Body of pancreas (tissue), 4 donors: ENCODE measurements at regions not wholly inside any gene's neighbourhood (a gene's known extent, or its start where the extent isn't known, plus 50 kb on each side); places are given as distances from the start of the nearest gene placed in this dataset.

Source experiments
- ATAC-seq: fragments of 150-250 bp; one replicate; pipeline ENCODE4 v1.9.1; 2016
- DNase-seq, 4 donors: peaks; one replicate each; pipeline ENCODE4 v3.0.0-alpha.2; 2019
- H3K27ac ChIP-seq, 4 donors: fragments of 200-600 bp; sonication (generic); 1 replicate in 3 of 4; 2 replicates in 1 of 4; pipeline versions ENCODE4 v1.5.1 to v1.6.1; 2016 to 2019; ENCODE audit warnings: mild to moderate bottlenecking in 1 of 4, mixed read lengths in 1 of 4, moderate library complexity in 1 of 4
- H3K27me3 ChIP-seq, 2 donors: fragments of 200-600 bp; sonication (generic); one replicate each; pipeline ENCODE4 v1.6.0; 2016; ENCODE audit warnings: mild to moderate bottlenecking in 1 of 2
- H3K36me3 ChIP-seq, 2 donors: fragments of 200-600 bp; sonication (generic); replicated peaks in 1 of 2; 2 replicates each; pipeline ENCODE4 v1.5.1; 2016; ENCODE audit warnings: low read depth in 2 of 2; ENCODE audit not compliant: insufficient read depth in 1 of 2
- H3K4me1 ChIP-seq: fragments of 200-600 bp; sonication (generic); one replicate; pipeline ENCODE4 v1.6.0; 2016
- H3K4me3 ChIP-seq, 2 donors: fragments of 200-600 bp; sonication (generic); 1 replicate in 1 of 2; 2 replicates in 1 of 2; pipeline ENCODE4 v1.5.1; 2016 to 2019
- H3K9me3 ChIP-seq, 3 donors: fragments of 200-600 bp; sonication (generic); 1 replicate in 2 of 3; 2 replicates in 1 of 3; pipeline ENCODE4 v1.5.1; 2016
- CTCF ChIP-seq, 7 experiments: fragments of 450-650 bp in 4 of 7; fragments of 200-600 bp in 3 of 7; sonication (generic) in 3 of 7; IDR thresholded peaks; one replicate each; pipeline ENCODE4 v1.5.1; 2016 to 2019; ENCODE audit warnings: antibody characterized with exemption in 7 of 7
- POLR2A ChIP-seq, 3 donors: fragments of 450-650 bp; IDR thresholded peaks; one replicate each; pipeline ENCODE4 v1.6.1; 2016; ENCODE audit warnings: antibody characterized with exemption in 3 of 3, mild to moderate bottlenecking in 2 of 3
- WGBS, 2 donors: methylation state at CpG; one replicate each; pipeline ENCODE4 v1.1.5; 2017; 5-methylcytosine and 5-hydroxymethylcytosine counted together
- intact Hi-C: fragments of 100-400 bp; cut with DNase I; formaldehyde crosslinking; loops from one replicate; pipeline ENCODE4 v1.15.1; 2023

- intact Hi-C loops = no loop called here
- WGBS, 2 donors = 80 to 88% methylated on average over 26 to 36 of the region's 36 CpGs
- no peak overlapping the region for H3K4me3 ChIP-seq
- TF ChIP-seq CTCF (IDR thresholded peaks at IDR 0.05) (no peak), POLR2A (IDR thresholded peaks at IDR 0.05) (no peak)
- H3K27ac ChIP-seq = no peak overlapping the region
- H3K36me3 ChIP-seq = no peaks in the 10 kb centered on the region
- DNase-seq (no peak), ATAC-seq (no peak)
- H3K27me3 ChIP-seq = no peaks in the 10 kb centered on the region
- H3K9me3 ChIP-seq = no peaks in the 10 kb centered on the region
- no peaks in the 10 kb centered on the region for H3K4me1 ChIP-seq
These were observed 126.2 kb downstream of the KLF13 start for GRCh38 chr15:31452595-31453557.

- H3K27me3 ChIP-seq = no peaks in the 10 kb centered on the region
- H3K9me3 ChIP-seq = no peaks in the 10 kb centered on the region
- intact Hi-C loops = no loop called here
- no peak for TF ChIP-seq POLR2A (IDR thresholded peaks at IDR 0.05)
- TF ChIP-seq CTCF (IDR thresholded peaks at IDR 0.05) = no peak
- H3K27ac ChIP-seq = no peak overlapping the region
- ATAC-seq (no peak), DNase-seq (no peak)
- WGBS, 2 donors = 95 to 96% methylated on average over 29 of the region's 29 CpGs
- H3K4me3 ChIP-seq = no peak overlapping the region
- H3K4me1 ChIP-seq = no peaks in the 10 kb centered on the region
- H3K36me3 ChIP-seq = no peaks in the 10 kb centered on the region
These were observed 127.1 kb downstream of the KLF13 start for GRCh38 chr15:31453558-31454318.

- H3K4me3 ChIP-seq = no peak overlapping the region
- 91 to 100% methylated on average over 1 of the region's 1 CpG for WGBS, 2 donors
- intact Hi-C loops = no loop called here
- H3K4me1 ChIP-seq = no peaks in the 10 kb centered on the region
- DNase-seq (no peak), ATAC-seq (no peak)
- TF ChIP-seq POLR2A (IDR thresholded peaks at IDR 0.05) = no peak
- TF ChIP-seq CTCF (IDR thresholded peaks at IDR 0.05) = no peak
- no peaks in the 10 kb centered on the region for H3K9me3 ChIP-seq
- H3K27me3 ChIP-seq = no peaks in the 10 kb centered on the region
- no peaks in the 10 kb centered on the region for H3K36me3 ChIP-seq
- no peak overlapping the region for H3K27ac ChIP-seq
These were observed 128.9 kb downstream of the KLF13 start for GRCh38 chr15:31455499-31455898.

- intact Hi-C loops = no loop called here
- ATAC-seq = no peak
- 54 to 73% methylated on average over 5 to 8 of the region's 8 CpGs for WGBS, 2 donors
These were observed 129.9 kb downstream of the KLF13 start for GRCh38 chr15:31456354-31457060.

More at GRCh38 chr15:31456354-31457060, 129.9 kb downstream of the KLF13 start:
- no peak overlapping the region for H3K4me3 ChIP-seq
- no peaks in the 10 kb centered on the region for H3K9me3 ChIP-seq
- H3K27me3 ChIP-seq = no peaks in the 10 kb centered on the region
- TF ChIP-seq POLR2A (IDR thresholded peaks at IDR 0.05) = no peak
- no peak for TF ChIP-seq CTCF (IDR thresholded peaks at IDR 0.05)
- H3K27ac ChIP-seq = no peak overlapping the region
- H3K36me3 ChIP-seq = no peaks in the 10 kb centered on the region
- no peak for DNase-seq
- H3K4me1 ChIP-seq = no peaks in the 10 kb centered on the region
